GM13976 (cell line): ENCODE measurements at regions not wholly inside any gene's neighbourhood (a gene's known extent, or its start where the extent isn't known, plus 50 kb on each side); places are given as distances from the start of the nearest gene placed in this dataset.

ENCODE experiments used
- DNase-seq: peaks from one replicate; pipeline ENCODE4 v3.0.0; 2012; ENCODE audit warnings: low spot score
- CTCF ChIP-seq: IDR thresholded peaks from 2 replicates; pipeline ENCODE4 v1.5.1; 2012; ENCODE audit warnings: borderline replicate concordance, mild to moderate bottlenecking; ENCODE audit not compliant: insufficient read depth; ENCODE audit errors: extremely low read depth, missing control alignments, control extremely low read depth
- in situ Hi-C: fragments of 300-500 bp; cut with MboI; formaldehyde crosslinking; loops from one replicate; pipeline ENCODE4 v1.12.0; 2022; ENCODE audit warnings: low sequenced_read_pairs, mixed read lengths, inconsistent platforms; ENCODE audit not compliant: unreplicated experiment

- no peak for DNase-seq
- no peak for TF ChIP-seq CTCF
- in situ Hi-C loops, result loop anchor here (25.0 kb wide), 1 partner anchor 382 kb away; no protein-coding TSS in a partner anchor
Observed at GRCh38 chr10:23693925-23694324, 255.1 kb downstream of the OTUD1 start.

GRCh38 chr10:23694446-23694920 lies 255.6 kb downstream of the OTUD1 start:
- in situ Hi-C loops, result loop anchor here (25.0 kb wide), 1 partner anchor 382 kb away; no protein-coding TSS in a partner anchor
- no peak for DNase-seq
- TF ChIP-seq CTCF, result no peak

DNA sequence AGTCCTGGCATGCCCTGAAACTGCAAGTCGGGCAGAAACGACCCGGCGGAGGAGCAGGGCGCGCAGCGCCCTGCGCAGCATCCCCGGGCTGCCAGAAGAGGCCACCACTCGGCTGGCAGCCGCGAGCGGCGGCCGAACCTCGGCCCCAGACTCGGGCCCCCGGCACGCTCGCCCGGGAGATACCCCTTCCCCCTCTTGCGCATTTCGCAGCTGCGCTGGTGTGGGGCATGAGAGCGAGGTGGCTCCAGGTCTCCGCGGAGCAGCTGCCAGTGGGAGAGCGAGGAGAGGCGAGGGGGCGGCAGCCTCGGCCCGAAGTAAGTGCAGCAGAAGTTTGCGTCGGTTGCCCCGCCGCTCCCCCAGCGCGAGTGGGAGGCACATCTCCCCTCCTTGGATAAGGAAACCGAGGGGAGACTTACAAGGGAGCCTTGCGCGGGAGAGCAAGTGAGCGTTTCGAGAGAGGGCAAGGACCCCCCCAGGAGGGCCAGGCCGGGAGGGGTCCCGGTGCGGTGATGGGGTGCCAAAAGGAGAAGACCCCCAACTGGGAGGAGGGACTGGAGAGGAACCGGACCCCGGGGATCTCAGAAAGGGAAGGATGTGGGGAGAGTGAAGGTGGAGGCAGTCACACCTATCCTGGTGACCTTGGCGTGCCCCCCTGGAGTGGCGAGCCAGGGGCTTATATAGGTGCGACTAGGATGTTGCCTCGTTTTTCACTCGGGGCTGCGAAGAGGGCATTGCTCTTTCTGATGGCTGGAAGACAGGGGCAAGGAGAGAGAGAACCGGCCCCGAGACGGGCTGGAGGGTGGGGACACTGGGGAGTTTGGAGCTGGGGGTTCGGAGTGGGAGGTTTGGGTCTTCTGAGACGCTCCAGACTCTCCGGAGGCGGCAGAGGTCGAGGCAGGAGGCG lies 256.3 kb downstream of the OTUD1 start:
- DNase-seq, result peak; percentile 20
- TF ChIP-seq CTCF, result no peak
- in situ Hi-C loops, result loop anchor here (25.0 kb wide), 1 partner anchor 383 kb away; no protein-coding TSS in a partner anchor

DNA sequence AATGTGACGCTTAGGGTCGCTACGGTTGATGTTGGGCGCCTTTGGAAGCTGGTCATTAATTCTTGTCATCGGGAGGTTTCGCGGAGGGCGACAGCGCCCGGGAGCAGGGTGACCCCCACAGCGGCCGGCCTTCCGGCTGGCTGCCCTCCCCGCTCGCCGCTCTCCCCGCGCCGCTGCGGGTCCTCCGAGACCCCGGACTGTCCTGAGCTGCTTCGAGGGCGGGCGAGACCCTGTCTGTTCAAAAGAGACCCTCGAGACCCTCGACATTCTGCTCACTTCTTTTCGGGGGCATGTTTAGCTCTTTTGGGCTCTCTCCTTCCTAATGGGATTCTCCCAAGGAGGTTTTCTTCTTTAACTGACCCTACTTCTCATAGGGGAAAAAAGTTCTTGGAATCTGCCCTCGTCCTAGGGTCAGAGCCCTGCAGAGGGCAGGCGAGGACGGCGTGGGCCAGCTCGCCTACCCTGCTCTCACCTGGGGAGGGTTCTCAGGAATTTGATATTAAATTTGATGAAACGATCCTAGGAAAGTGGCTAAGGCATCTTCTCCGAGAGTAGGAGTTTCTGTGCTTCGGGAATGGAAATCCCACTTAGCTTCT lies 257.0 kb downstream of the OTUD1 start:
- no peak for DNase-seq
- TF ChIP-seq CTCF, result no peak
- in situ Hi-C loops, result loop anchor here (25.0 kb wide), 1 partner anchor 384 kb away; no protein-coding TSS in a partner anchor

DNA sequence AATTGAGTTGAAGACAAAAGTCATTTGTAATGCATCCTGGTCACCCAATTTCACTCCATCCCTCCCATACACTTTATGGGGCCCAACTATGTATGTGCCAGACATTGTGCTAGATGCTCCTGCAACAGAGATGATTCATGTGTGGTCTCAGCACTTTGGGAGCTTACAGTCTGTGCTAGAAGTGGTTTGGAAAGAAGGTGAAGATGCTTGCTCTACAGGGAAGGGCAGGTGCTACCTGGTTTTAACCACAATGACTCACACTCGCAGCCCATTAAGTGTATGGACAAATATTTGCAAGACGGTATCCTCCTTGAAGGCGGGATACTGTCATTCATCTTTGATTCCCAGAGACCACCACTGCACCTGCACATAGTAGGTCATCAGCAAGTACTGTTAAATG lies 257.6 kb downstream of the OTUD1 start:
- in situ Hi-C loops, result loop anchor here (25.0 kb wide), 1 partner anchor 384 kb away; no protein-coding TSS in a partner anchor
- no peak for TF ChIP-seq CTCF
- no peak for DNase-seq

GRCh38 chr10:23702977-23703414 lies 264.1 kb downstream of the OTUD1 start:
- peak; percentile 34 for DNase-seq
- in situ Hi-C loops, result no loop called here
- peak; percentile 70 for TF ChIP-seq CTCF
